ENCODE measurements at regions not wholly inside any gene's neighbourhood (a gene's known extent, or its start where the extent isn't known, plus 50 kb on each side); places are given as distances from the start of the nearest gene placed in this dataset.
"Not testable (repeated sequence)": the region's sequence is repeated elsewhere in the genome, so short reads cannot be mapped to it uniquely, and the experiment has no call there.

- peaks cover 10% of the 10 kb centered on the region for H3K36me3 Mint-ChIP-seq
- no peak for ATAC-seq
- no peak overlapping the region for H3K27ac Mint-ChIP-seq
- no peak overlapping the region for H3K4me3 Mint-ChIP-seq
- ChIA-PET POLR2A (no interaction called here), CTCF (no interaction called here)
- peaks cover 8% of the 10 kb centered on the region for H3K9me3 Mint-ChIP-seq
- no peak for DNase-seq (ENCODE audit: low spot score)
- no peaks in the 10 kb centered on the region for H3K27me3 Mint-ChIP-seq (ENCODE audit: low read depth)
- TF ChIP-seq ZBTB43 (CRISPR knock-in tag; IDR thresholded peaks at IDR 0.05): no peak
- no peak for TF ChIP-seq RELA (CRISPR knock-in tag; IDR thresholded peaks at IDR 0.05; ENCODE audit: borderline replicate concordance)
- TF ChIP-seq PREB (CRISPR knock-in tag; IDR thresholded peaks at IDR 0.05; ENCODE audit: borderline replicate concordance): no peak
- no peak for TF ChIP-seq ZMAT4 (CRISPR knock-in tag; IDR thresholded peaks at IDR 0.05)
- TF ChIP-seq ATF6 (CRISPR knock-in tag; IDR thresholded peaks at IDR 0.05): no peak
- TF ChIP-seq ZNF416 (CRISPR knock-in tag; IDR thresholded peaks at IDR 0.05): no peak
- TF ChIP-seq HMGA2 (CRISPR knock-in tag; IDR thresholded peaks at IDR 0.05): no peak
- TF ChIP-seq MLX (CRISPR knock-in tag; IDR thresholded peaks at IDR 0.05): no peak
- TF ChIP-seq CREM (CRISPR knock-in tag; IDR thresholded peaks at IDR 0.05): no peak
- no peak for TF ChIP-seq ZNF512 (CRISPR knock-in tag; IDR thresholded peaks at IDR 0.05; ENCODE audit: borderline replicate concordance)
- TF ChIP-seq IRF1 (CRISPR knock-in tag; IDR thresholded peaks at IDR 0.05): no peak
- no peak for TF ChIP-seq HMGXB4 (CRISPR knock-in tag; IDR thresholded peaks at IDR 0.05)
- no peak for TF ChIP-seq STAT6 (CRISPR knock-in tag; conservative IDR thresholded peaks at IDR 0.05; ENCODE audit: low read depth)
- TF ChIP-seq TEAD4 (CRISPR knock-in tag; IDR thresholded peaks at IDR 0.05): no peak
- no peak for TF ChIP-seq ETV6 (CRISPR knock-in tag; IDR thresholded peaks at IDR 0.05)
- no peak for TF ChIP-seq JUN (CRISPR knock-in tag; IDR thresholded peaks at IDR 0.05)
- no peak for TF ChIP-seq ZNF138 (CRISPR knock-in tag; conservative IDR thresholded peaks at IDR 0.05)
- TF ChIP-seq ZBTB21 (CRISPR knock-in tag; IDR thresholded peaks at IDR 0.05; ENCODE audit: borderline replicate concordance): no peak
- TF ChIP-seq ZSCAN18 (CRISPR knock-in tag; IDR thresholded peaks at IDR 0.05): no peak
- no peak for TF ChIP-seq JAZF1 (CRISPR knock-in tag; IDR thresholded peaks at IDR 0.05)
- H3K4me1 Mint-ChIP-seq: peaks cover 7% of the 10 kb centered on the region
Measured at GRCh38 chr1:184832517-184832916, 77.9 kb upstream of the EDEM3 start.

GRCh38 chr1:184829496-184829895, 74.8 kb upstream of the EDEM3 start:
- H3K27me3 Mint-ChIP-seq (ENCODE audit: low read depth); H3K4me3 Mint-ChIP-seq; H3K36me3 Mint-ChIP-seq; H3K27ac Mint-ChIP-seq; CTCF ChIA-PET; H3K4me1 Mint-ChIP-seq; ATAC-seq; H3K9me3 Mint-ChIP-seq; POLR2A ChIA-PET; DNase-seq (ENCODE audit: low spot score): not testable (repeated sequence)

Measured in WTC11 (cell line).